AG10803 (cell line): ENCODE measurements at regions not wholly inside any gene's neighbourhood (a gene's known extent, or its start where the extent isn't known, plus 50 kb on each side); places are given as distances from the start of the nearest gene placed in this dataset.

ENCODE experiments used
- DNase-seq: peaks from one replicate; pipeline ENCODE4 v3.0.0; 2010; ENCODE audit warnings: low read depth
- H3K4me3 ChIP-seq: 2 replicates; pipeline ENCODE4 v1.5.1; 2011; ENCODE audit warnings: mild to moderate bottlenecking, low read length, control low read depth
- CTCF ChIP-seq: conservative IDR thresholded peaks from 2 replicates; pipeline ENCODE4 v1.5.1; 2011; ENCODE audit warnings: mild to moderate bottlenecking, low read length, control low read depth, inconsistent platforms

- DNase-seq = no peak
- H3K4me3 ChIP-seq = no peak overlapping the region
- TF ChIP-seq CTCF = no peak
Observed at GRCh38 chr2:226423498-226423960, 376.1 kb downstream of the IRS1 start.

- no peak overlapping the region for H3K4me3 ChIP-seq
- DNase-seq = no peak
- TF ChIP-seq CTCF = no peak
Observed at GRCh38 chr2:226420646-226421045, 379.0 kb downstream of the IRS1 start.

GRCh38 chr2:226418521-226418920 lies 381.1 kb downstream of the IRS1 start:
- H3K4me3 ChIP-seq = no peak overlapping the region
- DNase-seq = no peak
- TF ChIP-seq CTCF = no peak

GRCh38 chr2:226414335-226414734 lies 385.3 kb downstream of the IRS1 start:
- peak; percentile 39 for DNase-seq
- H3K4me3 ChIP-seq = no peak overlapping the region
- no peak for TF ChIP-seq CTCF

- no peak for TF ChIP-seq CTCF
- no peak for DNase-seq
- no peak overlapping the region for H3K4me3 ChIP-seq
Observed at GRCh38 chr2:226413498-226414130, 386.0 kb downstream of the IRS1 start.

- no peak overlapping the region for H3K4me3 ChIP-seq
- no peak for TF ChIP-seq CTCF
- DNase-seq = no peak
Observed at GRCh38 chr2:226411727-226412360, 387.8 kb downstream of the IRS1 start.

GRCh38 chr2:226411205-226411604 lies 388.4 kb downstream of the IRS1 start:
- H3K4me3 ChIP-seq = no peak overlapping the region
- DNase-seq = no peak
- TF ChIP-seq CTCF = no peak
